Neural progenitor cell (in vitro differentiated cells): ENCODE measurements at regions not wholly inside any gene's neighbourhood (a gene's known extent, or its start where the extent isn't known, plus 50 kb on each side); places are given as distances from the start of the nearest gene placed in this dataset.

Experiments
- EZH2 ChIP-seq: fragments of 200-600 bp; sonication (generic); IDR thresholded peaks from 2 replicates; pipeline ENCODE4 v1.6.1; 2017; ENCODE audit warnings: antibody characterized with exemption, mild to moderate bottlenecking, moderate library complexity
- EZH2phosphoT487 ChIP-seq: fragments of 200-600 bp; sonication (generic); IDR thresholded peaks from 2 replicates; pipeline ENCODE4 v1.6.1; 2017; ENCODE audit warnings: antibody characterized with exemption
- TF ChIP-seq, protein P1 (sequence below): fragments of 200-600 bp; sonication (generic); IDR thresholded peaks from 2 replicates; pipeline ENCODE4 v1.5.1; 2017; ENCODE audit warnings: antibody characterized with exemption, mild to moderate bottlenecking

DNA sequence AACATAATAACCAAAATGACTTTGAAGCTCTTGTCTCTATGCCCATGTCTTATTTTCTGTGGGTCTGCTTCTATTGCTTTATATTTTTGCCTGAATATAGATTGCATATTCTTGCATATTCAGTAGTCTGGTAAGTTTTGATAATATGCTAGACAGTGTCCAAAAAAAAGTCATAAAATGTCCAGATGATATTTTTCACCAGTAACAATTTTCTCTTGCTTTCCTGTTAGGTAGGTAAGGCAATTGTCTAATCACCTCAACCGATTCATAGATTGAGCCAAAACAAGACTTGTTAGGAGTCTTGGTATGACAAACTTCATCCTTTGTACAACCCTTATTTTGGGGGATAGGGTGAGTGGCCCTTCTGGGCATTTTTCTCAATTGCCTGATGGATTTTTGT is 277.0 kb upstream of the NRP1 start:
- TF ChIP-seq, protein P1, sequence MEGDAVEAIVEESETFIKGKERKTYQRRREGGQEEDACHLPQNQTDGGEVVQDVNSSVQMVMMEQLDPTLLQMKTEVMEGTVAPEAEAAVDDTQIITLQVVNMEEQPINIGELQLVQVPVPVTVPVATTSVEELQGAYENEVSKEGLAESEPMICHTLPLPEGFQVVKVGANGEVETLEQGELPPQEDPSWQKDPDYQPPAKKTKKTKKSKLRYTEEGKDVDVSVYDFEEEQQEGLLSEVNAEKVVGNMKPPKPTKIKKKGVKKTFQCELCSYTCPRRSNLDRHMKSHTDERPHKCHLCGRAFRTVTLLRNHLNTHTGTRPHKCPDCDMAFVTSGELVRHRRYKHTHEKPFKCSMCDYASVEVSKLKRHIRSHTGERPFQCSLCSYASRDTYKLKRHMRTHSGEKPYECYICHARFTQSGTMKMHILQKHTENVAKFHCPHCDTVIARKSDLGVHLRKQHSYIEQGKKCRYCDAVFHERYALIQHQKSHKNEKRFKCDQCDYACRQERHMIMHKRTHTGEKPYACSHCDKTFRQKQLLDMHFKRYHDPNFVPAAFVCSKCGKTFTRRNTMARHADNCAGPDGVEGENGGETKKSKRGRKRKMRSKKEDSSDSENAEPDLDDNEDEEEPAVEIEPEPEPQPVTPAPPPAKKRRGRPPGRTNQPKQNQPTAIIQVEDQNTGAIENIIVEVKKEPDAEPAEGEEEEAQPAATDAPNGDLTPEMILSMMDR, result no peak
- no peak for TF ChIP-seq EZH2
- TF ChIP-seq EZH2phosphoT487, result no peak
